Stimulated activated effector memory CD8-positive, alpha-beta T cell treated with anti-CD3 and anti-CD28 coated beads, Interleukin-12 subunit alpha, Interleukin-12 subunit beta, amount 100 ng/mL, for 72 hours (primary cell): ENCODE measurements at regions not wholly inside any gene's neighbourhood (a gene's known extent, or its start where the extent isn't known, plus 50 kb on each side); places are given as distances from the start of the nearest gene placed in this dataset.

ENCODE experiments used
- ATAC-seq: fragments of 150-1000 bp; cut with Tn5 transposase; 2 replicates; pipeline ENCODE4 v1.10.0; 2021
- DNase-seq, 2 donors: peaks; one replicate each; pipeline ENCODE4 v3.0.0; 2021 to 2022; ENCODE audit warnings: low spot score in 2 of 2
- H3K27ac Mint-ChIP-seq: one replicate; pipeline ENCODE4 v1.8.0; 2022; ENCODE audit warnings: mild to moderate bottlenecking, mixed read lengths
- H3K36me3 Mint-ChIP-seq: one replicate; pipeline ENCODE4 v1.8.0; 2022; ENCODE audit warnings: mild to moderate bottlenecking, mixed read lengths
- H3K4me1 Mint-ChIP-seq: one replicate; pipeline ENCODE4 v1.8.0; 2022; ENCODE audit warnings: mixed read lengths
- H3K4me3 Mint-ChIP-seq: one replicate; pipeline ENCODE4 v1.8.0; 2022; ENCODE audit warnings: mild to moderate bottlenecking, mixed read lengths
- H3K9me3 Mint-ChIP-seq: one replicate; pipeline ENCODE4 v1.8.0; 2022; ENCODE audit warnings: mixed read lengths

GRCh38 chr11:112369916-112370315, 109.3 kb upstream of the PLET1 start:
- Mint-ChIP-seq H3K4me3 (no peak overlapping the region), H3K27ac (no peak overlapping the region), H3K9me3 (no peaks in the 10 kb centered on the region), H3K36me3 (no peaks in the 10 kb centered on the region), H3K4me1 (no peaks in the 10 kb centered on the region)
- DNase-seq: no peak
- no peak for ATAC-seq

- Mint-ChIP-seq H3K27ac (no peak overlapping the region), H3K36me3 (no peaks in the 10 kb centered on the region), H3K4me1 (no peaks in the 10 kb centered on the region), H3K4me3 (no peak overlapping the region), H3K9me3 (no peaks in the 10 kb centered on the region)
- ATAC-seq: no peak
- DNase-seq: no peak
Observed at GRCh38 chr11:112374486-112375140, 114.0 kb upstream of the PLET1 start.

GRCh38 chr11:112377946-112378345, 117.3 kb upstream of the PLET1 start:
- DNase-seq: no peak
- H3K4me1 Mint-ChIP-seq: no peaks in the 10 kb centered on the region
- no peak for ATAC-seq
- no peak overlapping the region for H3K4me3 Mint-ChIP-seq
- H3K9me3 Mint-ChIP-seq: no peaks in the 10 kb centered on the region
- no peak overlapping the region for H3K27ac Mint-ChIP-seq
- no peaks in the 10 kb centered on the region for H3K36me3 Mint-ChIP-seq

GRCh38 chr11:112380464-112380863, 119.8 kb upstream of the PLET1 start:
- Mint-ChIP-seq H3K4me1 (no peaks in the 10 kb centered on the region), H3K4me3 (no peak overlapping the region), H3K36me3 (no peaks in the 10 kb centered on the region), H3K27ac (no peak overlapping the region), H3K9me3 (no peaks in the 10 kb centered on the region)
- DNase-seq (no peak), ATAC-seq (no peak)

DNA sequence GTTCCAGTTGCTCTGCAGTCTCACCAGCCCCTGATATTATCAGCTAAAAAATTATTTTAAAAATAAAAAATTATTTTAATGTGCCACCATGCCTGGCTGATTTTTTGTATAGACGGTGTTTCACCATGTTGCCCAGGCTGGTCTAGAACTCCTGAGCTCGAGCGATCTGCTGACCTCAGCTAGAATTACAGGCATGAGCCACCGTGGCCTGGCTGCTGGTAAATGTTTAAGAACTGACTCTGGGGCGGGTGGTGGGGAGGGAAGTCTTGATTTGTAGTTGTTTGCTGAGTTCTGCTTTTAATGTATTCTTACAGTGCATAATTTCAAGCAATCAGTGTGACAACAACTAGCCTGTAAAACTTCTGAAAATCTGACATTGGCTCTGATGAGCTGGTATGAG, 120.9 kb upstream of the PLET1 start:
- H3K36me3 Mint-ChIP-seq: no peaks in the 10 kb centered on the region
- DNase-seq (no peak), ATAC-seq (no peak)
- H3K4me1 Mint-ChIP-seq: no peaks in the 10 kb centered on the region
- no peak overlapping the region for H3K4me3 Mint-ChIP-seq
- H3K9me3 Mint-ChIP-seq: peaks cover 3% of the 10 kb centered on the region
- H3K27ac Mint-ChIP-seq: no peak overlapping the region

DNA sequence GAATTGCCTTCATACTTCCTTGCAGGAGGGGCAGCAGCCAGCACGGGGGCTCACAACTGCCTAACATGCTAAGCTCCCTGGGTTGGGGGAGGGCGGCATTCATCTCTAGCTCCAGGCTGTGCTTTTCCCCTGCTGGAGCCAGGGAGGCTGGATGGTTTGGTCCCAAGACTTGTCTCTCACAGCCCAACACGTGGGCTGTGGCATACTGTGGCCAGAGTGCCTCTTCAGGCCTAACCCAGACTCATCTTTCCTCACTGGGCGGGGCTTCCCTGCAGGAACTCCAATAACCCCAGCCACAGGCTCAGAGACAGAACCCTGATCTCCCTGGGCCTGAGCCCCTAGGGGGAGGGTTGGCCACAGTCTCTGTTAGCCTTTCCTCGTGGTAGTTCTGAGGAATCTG, 121.9 kb upstream of the PLET1 start:
- H3K4me3 Mint-ChIP-seq: no peak overlapping the region
- H3K9me3 Mint-ChIP-seq: peaks cover 3% of the 10 kb centered on the region
- no peak for ATAC-seq
- no peak for DNase-seq
- no peak overlapping the region for H3K27ac Mint-ChIP-seq
- no peaks in the 10 kb centered on the region for H3K4me1 Mint-ChIP-seq
- H3K36me3 Mint-ChIP-seq: no peaks in the 10 kb centered on the region

GRCh38 chr11:112388496-112388895, 127.8 kb upstream of the PLET1 start:
- no peak overlapping the region for H3K4me3 Mint-ChIP-seq
- no peak overlapping the region for H3K27ac Mint-ChIP-seq
- H3K9me3 Mint-ChIP-seq: peaks cover 6% of the 10 kb centered on the region
- no peak for DNase-seq
- H3K4me1 Mint-ChIP-seq: peaks cover 7% of the 10 kb centered on the region
- ATAC-seq: no peak
- H3K36me3 Mint-ChIP-seq: no peaks in the 10 kb centered on the region

DNA sequence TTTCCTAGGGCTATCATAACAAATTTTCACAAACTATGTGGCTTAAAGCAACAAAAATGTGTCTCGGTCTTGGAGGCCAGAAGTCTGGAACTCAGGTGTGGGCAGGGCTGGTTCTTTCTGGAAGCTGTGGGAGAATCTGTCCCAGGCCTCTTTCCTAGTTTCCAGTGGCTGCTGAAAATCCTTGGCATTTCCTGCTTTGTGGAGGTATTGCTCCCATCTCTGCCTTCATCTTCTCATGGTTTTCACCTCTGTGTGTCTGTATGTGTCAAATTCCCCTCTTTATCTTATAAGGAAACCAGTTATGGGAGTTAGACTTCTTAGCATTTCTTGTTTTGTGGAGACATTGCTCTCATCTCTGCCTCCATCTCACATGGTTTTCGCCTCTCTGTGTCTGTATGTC, 130.4 kb upstream of the PLET1 start:
- DNase-seq (no peak), ATAC-seq (no peak)
- H3K9me3 Mint-ChIP-seq: peaks cover 3% of the 10 kb centered on the region
- no peak overlapping the region for H3K27ac Mint-ChIP-seq
- H3K4me1 Mint-ChIP-seq: peaks cover 7% of the 10 kb centered on the region
- no peak overlapping the region for H3K4me3 Mint-ChIP-seq
- H3K36me3 Mint-ChIP-seq: no peaks in the 10 kb centered on the region

DNA sequence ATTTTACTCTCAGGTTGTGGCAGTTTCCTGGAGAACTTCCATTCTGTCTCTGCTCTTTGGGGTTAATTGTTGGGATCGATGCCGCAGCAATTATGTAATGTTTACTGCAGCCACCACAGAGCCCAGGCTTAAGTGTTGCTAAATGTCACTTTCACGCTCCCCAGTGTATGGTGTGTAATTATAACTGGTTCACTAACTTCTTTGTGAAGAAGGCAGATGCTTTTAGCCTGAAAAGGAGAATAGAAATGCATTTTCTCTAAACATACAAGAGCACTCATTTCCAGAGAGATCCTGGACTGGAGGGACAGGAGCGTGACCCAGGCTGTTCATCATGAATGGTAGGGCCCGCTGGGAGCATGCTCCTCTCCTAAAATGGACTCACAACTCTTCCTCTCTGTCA, 132.2 kb upstream of the PLET1 start:
- no peaks in the 10 kb centered on the region for H3K36me3 Mint-ChIP-seq
- H3K27ac Mint-ChIP-seq: no peak overlapping the region
- peaks cover 7% of the 10 kb centered on the region for H3K4me1 Mint-ChIP-seq
- H3K9me3 Mint-ChIP-seq: peaks cover 3% of the 10 kb centered on the region
- no peak overlapping the region for H3K4me3 Mint-ChIP-seq
- DNase-seq: no peak
- no peak for ATAC-seq

- H3K27ac Mint-ChIP-seq: no peak overlapping the region
- H3K4me1 Mint-ChIP-seq: peaks cover 7% of the 10 kb centered on the region
- no peaks in the 10 kb centered on the region for H3K36me3 Mint-ChIP-seq
- ATAC-seq (no peak), DNase-seq (no peak)
- no peak overlapping the region for H3K4me3 Mint-ChIP-seq
- no peaks in the 10 kb centered on the region for H3K9me3 Mint-ChIP-seq
Observed at GRCh38 chr11:112394304-112394703, 133.6 kb upstream of the PLET1 start.

DNA sequence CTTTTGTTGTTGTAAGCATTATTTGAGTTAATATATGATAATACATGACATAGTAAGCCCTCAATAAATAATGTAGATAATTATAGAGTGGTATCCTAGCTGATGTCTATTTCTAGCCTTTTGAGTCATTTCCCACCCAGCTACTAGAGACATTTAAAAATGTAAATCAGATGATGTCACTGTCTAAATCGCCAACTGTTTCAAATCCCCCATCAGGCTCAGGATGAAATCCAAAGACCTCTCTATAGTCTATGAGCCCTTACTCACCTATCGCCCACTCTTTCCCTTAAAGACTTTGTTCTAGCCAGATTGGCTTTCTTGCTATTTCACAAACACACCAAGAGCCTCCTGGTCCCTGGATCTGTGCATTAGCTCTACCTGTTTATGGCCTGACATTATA, 135.4 kb upstream of the PLET1 start:
- Mint-ChIP-seq H3K9me3 (no peaks in the 10 kb centered on the region), H3K4me3 (no peak overlapping the region), H3K36me3 (no peaks in the 10 kb centered on the region), H3K27ac (no peak overlapping the region), H3K4me1 (peaks cover 7% of the 10 kb centered on the region)
- peak; percentile 51 for ATAC-seq
- DNase-seq: no peak

- H3K36me3 Mint-ChIP-seq: no peaks in the 10 kb centered on the region
- no peak for ATAC-seq
- no peaks in the 10 kb centered on the region for H3K9me3 Mint-ChIP-seq
- H3K4me3 Mint-ChIP-seq: no peak overlapping the region
- DNase-seq: no peak
- no peak overlapping the region for H3K27ac Mint-ChIP-seq
- no peaks in the 10 kb centered on the region for H3K4me1 Mint-ChIP-seq
Observed at GRCh38 chr11:112398798-112399478, 138.3 kb upstream of the PLET1 start.

DNA sequence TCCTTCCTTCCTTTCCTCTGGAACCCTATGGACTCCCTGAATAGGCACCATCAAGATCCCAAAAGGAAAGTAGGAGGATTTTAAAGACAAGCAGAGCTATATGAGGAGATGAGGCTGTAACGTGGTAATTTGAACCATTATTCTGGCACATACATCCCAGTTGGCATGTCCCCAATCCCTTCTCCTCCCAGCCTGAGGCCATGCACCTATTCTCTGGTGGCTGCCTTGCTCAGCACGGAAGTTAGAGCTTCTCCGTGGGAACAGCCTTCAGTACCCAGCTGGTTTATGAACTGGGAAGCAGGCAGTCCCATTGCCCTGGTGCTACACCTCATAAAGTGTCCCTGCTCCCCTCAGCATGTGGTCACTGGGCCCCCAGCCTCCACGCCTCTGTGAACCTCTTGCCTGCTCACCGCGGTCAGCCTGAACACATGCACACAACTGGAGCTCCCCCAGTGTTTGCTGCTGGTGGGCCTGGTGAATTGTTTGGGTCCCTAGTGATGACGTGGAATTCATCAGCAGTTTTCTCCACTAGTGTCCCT, 139.9 kb upstream of the PLET1 start:
- Mint-ChIP-seq H3K4me1 (no peaks in the 10 kb centered on the region), H3K36me3 (no peaks in the 10 kb centered on the region), H3K27ac (no peak overlapping the region), H3K9me3 (no peaks in the 10 kb centered on the region), H3K4me3 (no peak overlapping the region)
- ATAC-seq (no peak), DNase-seq (no peak)

DNA sequence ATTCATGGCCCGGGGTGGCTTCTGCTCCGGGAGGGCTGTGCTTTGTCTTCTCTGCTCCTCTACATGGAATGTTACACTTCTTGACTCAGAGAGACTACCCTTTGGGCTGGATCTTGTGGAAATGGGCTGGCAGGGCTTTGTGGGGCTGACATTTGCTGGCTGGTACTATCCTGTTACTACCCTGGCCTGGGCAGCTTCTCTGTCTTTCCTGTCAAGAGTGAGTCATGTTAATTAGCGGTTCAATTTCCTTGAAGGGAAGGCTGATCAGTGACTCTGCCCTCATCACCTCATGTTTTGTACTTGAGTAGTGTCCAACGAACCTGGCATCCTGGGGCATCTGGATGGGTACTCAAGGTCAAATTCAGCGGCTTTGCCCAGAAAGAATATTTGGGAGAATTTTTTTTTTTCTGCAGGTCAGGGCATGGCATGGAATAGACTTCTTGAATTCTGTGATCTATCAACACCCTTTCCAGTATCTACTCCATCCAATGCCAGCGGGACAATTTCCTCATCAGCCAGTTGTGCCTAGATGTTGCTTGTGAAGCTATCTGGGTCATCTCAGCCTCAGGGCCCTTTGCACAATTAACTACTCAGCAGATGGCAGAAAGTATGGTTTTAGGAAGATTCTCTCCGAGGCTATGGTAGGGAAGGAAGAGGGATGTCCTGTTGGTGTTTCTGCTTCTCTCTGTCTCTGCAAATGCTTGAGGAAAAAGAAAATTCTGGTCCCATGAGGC, 140.5 kb upstream of the PLET1 start:
- H3K9me3 Mint-ChIP-seq: no peaks in the 10 kb centered on the region
- no peaks in the 10 kb centered on the region for H3K4me1 Mint-ChIP-seq
- no peak overlapping the region for H3K27ac Mint-ChIP-seq

GRCh38 chr11:112403432-112403831, 142.8 kb upstream of the PLET1 start:
- Mint-ChIP-seq H3K36me3 (no peaks in the 10 kb centered on the region), H3K27ac (no peak overlapping the region), H3K4me3 (no peak overlapping the region), H3K9me3 (no peaks in the 10 kb centered on the region), H3K4me1 (no peaks in the 10 kb centered on the region)
- no peak for ATAC-seq
- DNase-seq: no peak

More for the DNA sequence above, 140.5 kb upstream of the PLET1 start:
- ATAC-seq (no peak), DNase-seq (no peak)
- Mint-ChIP-seq H3K36me3 (no peaks in the 10 kb centered on the region), H3K4me3 (no peak overlapping the region)

DNA sequence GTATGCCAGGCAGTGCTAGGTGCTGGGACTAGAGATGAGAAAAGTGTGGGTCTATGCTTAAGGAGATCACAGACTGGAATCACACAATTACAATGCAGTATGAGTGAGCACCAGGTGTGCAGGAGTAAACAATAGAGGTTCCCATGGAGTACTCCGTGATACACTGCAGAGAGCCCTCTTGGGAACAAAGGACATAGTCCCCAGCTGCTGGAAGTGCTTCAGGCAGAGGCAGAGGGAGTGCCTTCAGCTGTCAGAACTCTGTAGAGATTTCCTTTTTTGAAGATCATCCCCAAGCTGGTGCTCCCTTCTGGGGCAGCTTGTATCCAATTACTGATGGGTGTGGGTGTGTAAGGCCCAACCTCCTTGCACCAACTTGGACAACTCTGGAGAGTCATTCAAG, 143.5 kb upstream of the PLET1 start:
- Mint-ChIP-seq H3K9me3 (no peaks in the 10 kb centered on the region), H3K4me1 (no peaks in the 10 kb centered on the region), H3K4me3 (no peak overlapping the region), H3K27ac (no peak overlapping the region), H3K36me3 (no peaks in the 10 kb centered on the region)
- no peak for ATAC-seq
- no peak for DNase-seq
